HEK293T (cell line): ENCODE measurements at regions not wholly inside any gene's neighbourhood (a gene's known extent, or its start where the extent isn't known, plus 50 kb on each side); places are given as distances from the start of the nearest gene placed in this dataset.

Experiments
- ARNT ChIP-seq: fragments of 450-650 bp; IDR thresholded peaks from 2 replicates; pipeline ENCODE4 v1.6.1; 2017; ENCODE audit warnings: mild to moderate bottlenecking
- BHLHE40 ChIP-seq: fragments of 450-650 bp; IDR thresholded peaks from 2 replicates; pipeline ENCODE4 v1.6.1; 2016; ENCODE audit warnings: mild to moderate bottlenecking, moderate library complexity, borderline replicate concordance
- FOXA1 ChIP-seq: fragments of 450-650 bp; IDR thresholded peaks from 2 replicates; pipeline ENCODE4 v1.6.1; 2016; ENCODE audit warnings: mild to moderate bottlenecking
- FOXK2 ChIP-seq: fragments of 450-650 bp; IDR thresholded peaks from 2 replicates; pipeline ENCODE4 v1.6.1; 2016; ENCODE audit warnings: mild to moderate bottlenecking
- FOXM1 ChIP-seq: fragments of 450-650 bp; IDR thresholded peaks from 2 replicates; pipeline ENCODE4 v1.6.1; 2017; ENCODE audit warnings: mild to moderate bottlenecking, borderline replicate concordance
- LEF1 ChIP-seq: fragments of 450-650 bp; IDR thresholded peaks from 2 replicates; pipeline ENCODE4 v1.6.1; 2017; ENCODE audit warnings: mild to moderate bottlenecking, borderline replicate concordance
- NFRKB ChIP-seq: fragments of 450-650 bp; IDR thresholded peaks from 2 replicates; pipeline ENCODE4 v1.6.1; 2016; ENCODE audit warnings: mild to moderate bottlenecking, moderate library complexity
- PKNOX1 ChIP-seq: fragments of 450-650 bp; IDR thresholded peaks from 2 replicates; pipeline ENCODE4 v1.6.1; 2016
- SP1 ChIP-seq: fragments of 450-650 bp; IDR thresholded peaks from 2 replicates; pipeline ENCODE4 v1.6.1; 2017
- SUZ12 ChIP-seq: fragments of 450-650 bp; IDR thresholded peaks from 2 replicates; pipeline ENCODE4 v1.6.1; 2016; ENCODE audit warnings: mild to moderate bottlenecking
- TARDBP ChIP-seq: fragments of 450-650 bp; IDR thresholded peaks from 2 replicates; pipeline ENCODE4 v1.6.1; 2016
- ZNF384 ChIP-seq: fragments of 450-650 bp; IDR thresholded peaks from 2 replicates; pipeline ENCODE4 v1.6.1; 2016

- TF ChIP-seq TARDBP (no peak), FOXA1 (no peak), FOXM1 (no peak), ARNT (no peak), BHLHE40 (no peak), ZNF384 (no peak), NFRKB (no peak), FOXK2 (no peak), SP1 (no peak), PKNOX1 (no peak), SUZ12 (no peak), LEF1 (no peak)
Observed at GRCh38 chr6:22875845-22876244, 306.5 kb downstream of the HDGFL1 start.
